ENCODE measurements at regions not wholly inside any gene's neighbourhood (a gene's known extent, or its start where the extent isn't known, plus 50 kb on each side); places are given as distances from the start of the nearest gene placed in this dataset.

- DNase-seq: no peak
- in situ Hi-C loops (cut with HindIII; ENCODE audit: low pct_ligation_motif_present, low pct_unique_long_range_greater_than_20kb, low sequenced_read_pairs): no loop called here
These were observed 58.5 kb upstream of the CCDC167 start for GRCh38 chr6:37558168-37558567.

GRCh38 chr6:37557645-37558114 is 58.0 kb upstream of the CCDC167 start:
- in situ Hi-C loops (cut with HindIII; ENCODE audit: low pct_ligation_motif_present, low pct_unique_long_range_greater_than_20kb, low sequenced_read_pairs): no loop called here
- no peak for DNase-seq

GRCh38 chr6:37556881-37557644 is 57.4 kb upstream of the CCDC167 start:
- in situ Hi-C loops (cut with HindIII; ENCODE audit: low pct_ligation_motif_present, low pct_unique_long_range_greater_than_20kb, low sequenced_read_pairs): no loop called here
- peak; percentile 58 for DNase-seq

GRCh38 chr6:37555040-37555781 is 55.5 kb upstream of the CCDC167 start:
- in situ Hi-C loops (cut with HindIII; ENCODE audit: low pct_ligation_motif_present, low pct_unique_long_range_greater_than_20kb, low sequenced_read_pairs): no loop called here

GRCh38 chr6:37554480-37554819 is 54.8 kb upstream of the CCDC167 start:
- DNase-seq: peak; percentile 75
- in situ Hi-C loops (cut with HindIII; ENCODE audit: low pct_ligation_motif_present, low pct_unique_long_range_greater_than_20kb, low sequenced_read_pairs): no loop called here

More at GRCh38 chr6:37555040-37555781, 55.5 kb upstream of the CCDC167 start:
- no peak for DNase-seq

GRCh38 chr6:37552267-37552666 is 52.6 kb upstream of the CCDC167 start:
- no peak for DNase-seq
- in situ Hi-C loops (cut with HindIII; ENCODE audit: low pct_ligation_motif_present, low pct_unique_long_range_greater_than_20kb, low sequenced_read_pairs): no loop called here

GRCh38 chr6:37551867-37552266 is 52.2 kb upstream of the CCDC167 start:
- no peak for DNase-seq
- in situ Hi-C loops (cut with HindIII; ENCODE audit: low pct_ligation_motif_present, low pct_unique_long_range_greater_than_20kb, low sequenced_read_pairs): no loop called here

- in situ Hi-C loops (cut with HindIII; ENCODE audit: low pct_ligation_motif_present, low pct_unique_long_range_greater_than_20kb, low sequenced_read_pairs): no loop called here
- no peak for DNase-seq
These were observed 51.8 kb upstream of the CCDC167 start for GRCh38 chr6:37551446-37551845.

GRCh38 chr6:37551002-37551401 is 51.3 kb upstream of the CCDC167 start:
- in situ Hi-C loops (cut with HindIII; ENCODE audit: low pct_ligation_motif_present, low pct_unique_long_range_greater_than_20kb, low sequenced_read_pairs): no loop called here
- DNase-seq: no peak

GRCh38 chr6:37550191-37550831 is 50.6 kb upstream of the CCDC167 start:
- peak; percentile 47 for DNase-seq
- in situ Hi-C loops (cut with HindIII; ENCODE audit: low pct_ligation_motif_present, low pct_unique_long_range_greater_than_20kb, low sequenced_read_pairs): no loop called here

GRCh38 chr6:37549558-37549957 is 49.9 kb upstream of the CCDC167 start:
- in situ Hi-C loops (cut with HindIII; ENCODE audit: low pct_ligation_motif_present, low pct_unique_long_range_greater_than_20kb, low sequenced_read_pairs): no loop called here

More at GRCh38 chr6:37549558-37549957, 49.9 kb upstream of the CCDC167 start:
- no peak for DNase-seq
